Lung (tissue), 11 donors: ENCODE measurements at regions not wholly inside any gene's neighbourhood (a gene's known extent, or its start where the extent isn't known, plus 50 kb on each side); places are given as distances from the start of the nearest gene placed in this dataset.

ENCODE experiments used
- ATAC-seq: fragments of 200-7000 bp; cut with Tn5 transposase; one replicate; pipeline ENCODE4 v1.9.1; 2020; ENCODE audit warnings: moderate number of reproducible peaks; ENCODE audit not compliant: insufficient read depth, low FRiP score
- DNase-seq, 3 donors: peaks; one replicate each; pipeline ENCODE4 v3.0.0-alpha.2; 2013 to 2017
- H3K27ac ChIP-seq, 2 donors: one replicate each; pipeline ENCODE4 v1.5.1; 2013; ENCODE audit warnings: mild to moderate bottlenecking in 2 of 2, moderate library complexity in 2 of 2, control low read depth in 1 of 2, inconsistent platforms in 1 of 2, low read depth in 1 of 2, low read length in 1 of 2
- H3K27me3 ChIP-seq, 3 donors: one replicate each; pipeline ENCODE4 v1.5.1; 2013; ENCODE audit warnings: low read length in 2 of 3; ENCODE audit not compliant: control insufficient read depth in 3 of 3, insufficient read depth in 3 of 3
- H3K36me3 ChIP-seq, 4 donors: one replicate each; pipeline ENCODE4 v1.5.1; 2013; ENCODE audit warnings: low read length in 4 of 4, mild to moderate bottlenecking in 1 of 4, moderate library complexity in 1 of 4; ENCODE audit not compliant: control insufficient read depth in 4 of 4, insufficient read depth in 4 of 4
- H3K4me1 ChIP-seq, 5 donors: one replicate each; pipeline ENCODE4 v1.5.1; 2013; ENCODE audit warnings: low read length in 5 of 5, mild to moderate bottlenecking in 2 of 5, moderate library complexity in 1 of 5; ENCODE audit not compliant: control insufficient read depth in 5 of 5, insufficient read depth in 5 of 5
- H3K4me3 ChIP-seq: one replicate; pipeline ENCODE4 v1.5.1; 2013; ENCODE audit warnings: mild to moderate bottlenecking, control low read depth, moderate library complexity
- H3K9ac ChIP-seq, 2 donors: one replicate each; pipeline ENCODE4 v1.5.1; 2013; ENCODE audit warnings: low read length in 2 of 2, control low read depth in 1 of 2; ENCODE audit not compliant: insufficient read depth in 1 of 2
- H3K9me3 ChIP-seq, 4 donors: one replicate each; pipeline ENCODE4 v1.5.1; 2013; ENCODE audit warnings: low read length in 3 of 4, mild to moderate bottlenecking in 1 of 4, moderate library complexity in 1 of 4; ENCODE audit not compliant: control insufficient read depth in 4 of 4, insufficient read depth in 3 of 4
- WGBS, 2 donors: extraction: QIAGEN DNeasy Blood & Tissue Kit; methylation state at CpG; one replicate each; pipeline ENCODE4 v1.1.7; 2013; 5-methylcytosine and 5-hydroxymethylcytosine counted together
- TF ChIP-seq, protein P1 (sequence below): IDR thresholded peaks from 2 replicates; pipeline ENCODE4 v1.5.1; 2012; ENCODE audit warnings: mild to moderate bottlenecking; ENCODE audit errors: control extremely low read depth, extremely low read depth
- donor health status: control.
- donor health status: control.
- donor health status: Bipolar disorder and iron deficiency.
- donor health status: healthy.
- donor health status: DM: yes; HTN: yes; CAD: no.

DNA sequence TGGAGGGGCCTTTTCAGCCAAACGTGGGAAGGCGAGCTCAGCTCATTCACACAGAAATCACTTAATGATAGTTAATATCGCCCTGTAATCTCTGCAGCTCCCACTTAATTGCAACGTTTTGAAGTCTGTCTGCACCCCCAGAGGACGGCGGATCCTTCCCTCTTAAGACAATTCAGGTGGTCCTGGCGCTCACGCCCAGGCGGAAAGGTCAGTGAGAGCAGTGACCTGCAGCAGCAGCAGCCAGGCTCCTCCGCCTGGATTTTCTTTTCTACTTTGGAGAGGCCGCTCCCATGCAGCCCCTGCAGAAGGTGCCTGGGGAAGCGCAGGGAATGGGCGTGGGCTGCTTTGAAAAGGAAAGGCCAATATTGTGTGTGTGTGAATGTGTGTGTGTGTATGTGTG lies 400.9 kb upstream of the IRX1 start:
- TF ChIP-seq, protein P1, sequence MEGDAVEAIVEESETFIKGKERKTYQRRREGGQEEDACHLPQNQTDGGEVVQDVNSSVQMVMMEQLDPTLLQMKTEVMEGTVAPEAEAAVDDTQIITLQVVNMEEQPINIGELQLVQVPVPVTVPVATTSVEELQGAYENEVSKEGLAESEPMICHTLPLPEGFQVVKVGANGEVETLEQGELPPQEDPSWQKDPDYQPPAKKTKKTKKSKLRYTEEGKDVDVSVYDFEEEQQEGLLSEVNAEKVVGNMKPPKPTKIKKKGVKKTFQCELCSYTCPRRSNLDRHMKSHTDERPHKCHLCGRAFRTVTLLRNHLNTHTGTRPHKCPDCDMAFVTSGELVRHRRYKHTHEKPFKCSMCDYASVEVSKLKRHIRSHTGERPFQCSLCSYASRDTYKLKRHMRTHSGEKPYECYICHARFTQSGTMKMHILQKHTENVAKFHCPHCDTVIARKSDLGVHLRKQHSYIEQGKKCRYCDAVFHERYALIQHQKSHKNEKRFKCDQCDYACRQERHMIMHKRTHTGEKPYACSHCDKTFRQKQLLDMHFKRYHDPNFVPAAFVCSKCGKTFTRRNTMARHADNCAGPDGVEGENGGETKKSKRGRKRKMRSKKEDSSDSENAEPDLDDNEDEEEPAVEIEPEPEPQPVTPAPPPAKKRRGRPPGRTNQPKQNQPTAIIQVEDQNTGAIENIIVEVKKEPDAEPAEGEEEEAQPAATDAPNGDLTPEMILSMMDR = no peak
- H3K27ac ChIP-seq = no peak overlapping the region
- peaks cover 0 to 47% (median 45%) of the 10 kb centered on the region in 3 donors for H3K27me3 ChIP-seq
- 42 to 46% methylated on average over 13 of the region's 13 CpGs for WGBS, 2 donors
- H3K9me3 ChIP-seq = no peaks in the 10 kb centered on the region
- H3K4me1 ChIP-seq = peaks cover 0 to 4% (median 0%) of the 10 kb centered on the region in 5 donors
- no peaks in the 10 kb centered on the region for H3K36me3 ChIP-seq
- ATAC-seq (no peak), DNase-seq (no peak)
- H3K4me3 ChIP-seq = no peak overlapping the region
- no peak overlapping the region for H3K9ac ChIP-seq

DNA sequence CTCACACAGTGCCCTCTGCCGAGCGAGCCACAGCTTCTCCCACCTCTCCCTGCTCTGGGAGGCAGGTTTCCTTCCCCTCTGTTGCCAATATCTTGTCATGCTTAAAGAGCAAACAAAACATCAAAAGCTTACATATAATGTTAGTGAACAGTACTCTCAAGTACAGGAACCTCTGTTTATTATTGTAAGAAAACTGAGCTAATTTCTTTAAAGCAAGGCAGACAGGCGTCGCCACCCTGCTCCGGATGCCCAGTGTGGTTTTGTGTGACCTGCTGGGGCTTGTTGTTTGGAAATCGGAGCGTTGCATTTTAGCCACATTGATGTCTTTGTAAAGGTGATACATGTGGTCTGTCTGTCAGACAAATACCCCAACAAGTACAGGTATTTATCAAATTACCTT lies 401.4 kb upstream of the IRX1 start:
- DNase-seq (no peak), ATAC-seq (no peak)
- H3K9me3 ChIP-seq = no peaks in the 10 kb centered on the region
- peaks cover 0 to 4% (median 0%) of the 10 kb centered on the region in 5 donors for H3K4me1 ChIP-seq
- H3K27me3 ChIP-seq = peaks cover 0 to 47% (median 43%) of the 10 kb centered on the region in 3 donors
- 42 to 54% methylated on average over 7 of the region's 7 CpGs for WGBS, 2 donors
- H3K36me3 ChIP-seq = no peaks in the 10 kb centered on the region
- no peak overlapping the region for H3K9ac ChIP-seq
- TF ChIP-seq, protein P1 = no peak
- no peak overlapping the region for H3K27ac ChIP-seq
- H3K4me3 ChIP-seq = no peak overlapping the region

DNA sequence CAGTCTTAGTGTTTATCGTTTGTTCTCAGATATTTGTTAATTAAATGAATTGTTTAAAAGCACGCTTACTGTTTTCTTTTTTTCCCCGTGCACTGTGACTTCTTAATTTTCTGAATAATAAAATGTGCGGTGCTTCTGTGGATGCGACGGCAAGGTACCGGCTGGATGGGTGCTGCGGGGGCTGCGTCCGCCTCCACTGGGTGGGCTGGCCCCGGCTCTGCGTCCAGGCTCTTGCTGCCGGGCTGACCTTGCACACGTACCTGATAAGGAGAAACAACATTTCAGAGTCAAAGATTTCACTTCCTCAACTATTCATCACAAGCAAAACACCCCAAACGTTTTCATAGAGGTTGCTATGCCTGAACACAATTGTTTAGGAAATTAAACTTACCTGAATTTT lies 404.0 kb upstream of the IRX1 start:
- no peaks in the 10 kb centered on the region for H3K36me3 ChIP-seq
- H3K4me1 ChIP-seq = no peaks in the 10 kb centered on the region
- 69 to 82% methylated on average over 15 of the region's 15 CpGs for WGBS, 2 donors
- no peak for ATAC-seq
- no peak for DNase-seq
- peaks cover 0 to 37% (median 34%) of the 10 kb centered on the region in 3 donors for H3K27me3 ChIP-seq
- H3K27ac ChIP-seq = no peak overlapping the region
- no peak overlapping the region for H3K4me3 ChIP-seq
- no peak overlapping the region for H3K9ac ChIP-seq
- no peaks in the 10 kb centered on the region for H3K9me3 ChIP-seq
- TF ChIP-seq, protein P1 = no peak

DNA sequence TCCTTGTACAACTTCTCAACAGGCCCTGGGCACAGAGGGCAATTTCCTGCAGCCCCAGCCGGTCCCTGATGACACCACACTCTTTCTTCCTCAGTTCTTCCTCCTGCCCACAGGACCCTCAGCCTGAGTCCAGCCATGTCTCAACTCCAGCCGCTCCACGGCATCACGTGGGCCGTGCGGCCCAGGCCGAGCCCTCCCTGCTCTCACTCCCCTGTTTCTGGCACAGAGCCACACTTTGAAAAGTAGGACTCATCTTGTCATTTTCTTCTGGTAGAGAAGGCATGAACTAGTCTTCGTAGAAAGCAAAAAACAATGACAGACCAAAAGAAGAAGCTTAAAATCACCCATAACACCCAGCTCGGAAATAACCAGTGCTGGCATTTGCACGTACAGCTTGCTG lies 404.7 kb upstream of the IRX1 start:
- DNase-seq = no peak
- no peaks in the 10 kb centered on the region for H3K9me3 ChIP-seq
- ATAC-seq = no peak
- H3K4me3 ChIP-seq = no peak overlapping the region
- no peak overlapping the region for H3K27ac ChIP-seq
- H3K9ac ChIP-seq = no peak overlapping the region
- TF ChIP-seq, protein P1 = no peak
- 86 to 87% methylated on average over 10 of the region's 10 CpGs for WGBS, 2 donors
- peaks cover 0 to 36% (median 29%) of the 10 kb centered on the region in 3 donors for H3K27me3 ChIP-seq
- no peaks in the 10 kb centered on the region for H3K4me1 ChIP-seq
- no peaks in the 10 kb centered on the region for H3K36me3 ChIP-seq
